PC-3 (cell line): ENCODE measurements at regions not wholly inside any gene's neighbourhood (a gene's known extent, or its start where the extent isn't known, plus 50 kb on each side); places are given as distances from the start of the nearest gene placed in this dataset.

Experiments
- EZH2 ChIP-seq: fragments of 300-600 bp; sonication (generic); IDR thresholded peaks from one replicate; pipeline ENCODE4 v1.6.1; 2017; ENCODE audit warnings: antibody characterized with exemption, mild to moderate bottlenecking, low read length; ENCODE audit not compliant: unreplicated experiment
- TF ChIP-seq, protein P1 (sequence below): fragments of 300-600 bp; sonication (generic); conservative IDR thresholded peaks from 2 replicates; pipeline ENCODE4 v1.5.1; 2017; ENCODE audit warnings: antibody characterized with exemption, low read depth, mild to moderate bottlenecking, low read length

DNA sequence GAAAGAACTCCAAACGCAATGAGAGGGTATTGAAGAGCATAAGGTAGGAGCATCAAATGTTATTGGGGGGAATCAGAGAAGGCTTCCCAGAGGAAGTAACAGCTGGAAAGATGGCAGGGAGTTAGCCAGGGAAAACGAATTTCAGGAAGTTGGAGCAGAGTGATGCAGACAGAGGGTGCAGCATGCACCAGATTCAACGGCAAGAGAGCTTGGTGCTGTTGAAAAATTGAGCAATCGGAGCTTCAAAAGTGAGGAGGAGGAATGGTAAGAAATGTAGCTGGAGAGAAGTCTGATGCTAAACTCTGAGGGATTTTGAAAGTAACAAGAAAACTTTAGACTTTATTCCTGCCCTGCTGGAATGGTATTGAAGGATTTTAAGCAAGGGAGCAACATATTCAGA is 541.0 kb upstream of the LMCD1 start:
- no peak for TF ChIP-seq EZH2
- TF ChIP-seq, protein P1, sequence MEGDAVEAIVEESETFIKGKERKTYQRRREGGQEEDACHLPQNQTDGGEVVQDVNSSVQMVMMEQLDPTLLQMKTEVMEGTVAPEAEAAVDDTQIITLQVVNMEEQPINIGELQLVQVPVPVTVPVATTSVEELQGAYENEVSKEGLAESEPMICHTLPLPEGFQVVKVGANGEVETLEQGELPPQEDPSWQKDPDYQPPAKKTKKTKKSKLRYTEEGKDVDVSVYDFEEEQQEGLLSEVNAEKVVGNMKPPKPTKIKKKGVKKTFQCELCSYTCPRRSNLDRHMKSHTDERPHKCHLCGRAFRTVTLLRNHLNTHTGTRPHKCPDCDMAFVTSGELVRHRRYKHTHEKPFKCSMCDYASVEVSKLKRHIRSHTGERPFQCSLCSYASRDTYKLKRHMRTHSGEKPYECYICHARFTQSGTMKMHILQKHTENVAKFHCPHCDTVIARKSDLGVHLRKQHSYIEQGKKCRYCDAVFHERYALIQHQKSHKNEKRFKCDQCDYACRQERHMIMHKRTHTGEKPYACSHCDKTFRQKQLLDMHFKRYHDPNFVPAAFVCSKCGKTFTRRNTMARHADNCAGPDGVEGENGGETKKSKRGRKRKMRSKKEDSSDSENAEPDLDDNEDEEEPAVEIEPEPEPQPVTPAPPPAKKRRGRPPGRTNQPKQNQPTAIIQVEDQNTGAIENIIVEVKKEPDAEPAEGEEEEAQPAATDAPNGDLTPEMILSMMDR: no peak
